ENCODE measurements at regions not wholly inside any gene's neighbourhood (a gene's known extent, or its start where the extent isn't known, plus 50 kb on each side); places are given as distances from the start of the nearest gene placed in this dataset.
A peak's percentile ranks its signal among the peaks of the same experiment; 100 is the strongest.

- no peak for TF ChIP-seq CTCF (CRISPR knock-in tag; IDR thresholded peaks at IDR 0.05)
- TF ChIP-seq ZNF782 (CRISPR knock-in tag; IDR thresholded peaks at IDR 0.05; ENCODE audit: borderline replicate concordance) = 0 out of 2 replicates have a peak, but pooled peaks have one; percentile 45
- peak; percentile 66 for TF ChIP-seq CBX1 (IDR thresholded peaks at IDR 0.05; ENCODE audit: low read depth)
- no peak for TF ChIP-seq RFXANK (CRISPR knock-in tag; IDR thresholded peaks at IDR 0.05)
- TF ChIP-seq ZKSCAN5 (CRISPR knock-in tag; IDR thresholded peaks at IDR 0.05) = peak; percentile 73; the same call in 1 of the 2 replicates
- 0 out of 2 replicates have a peak, but pooled peaks have one; percentile 18 for TF ChIP-seq KAT8 (CRISPR knock-in tag; IDR thresholded peaks at IDR 0.05)
- no peak for TF ChIP-seq IKZF1 (IDR thresholded peaks at IDR 0.05)
- TF ChIP-seq NFYC (CRISPR knock-in tag; IDR thresholded peaks at IDR 0.05) = no peak
- TF ChIP-seq, protein P1, sequence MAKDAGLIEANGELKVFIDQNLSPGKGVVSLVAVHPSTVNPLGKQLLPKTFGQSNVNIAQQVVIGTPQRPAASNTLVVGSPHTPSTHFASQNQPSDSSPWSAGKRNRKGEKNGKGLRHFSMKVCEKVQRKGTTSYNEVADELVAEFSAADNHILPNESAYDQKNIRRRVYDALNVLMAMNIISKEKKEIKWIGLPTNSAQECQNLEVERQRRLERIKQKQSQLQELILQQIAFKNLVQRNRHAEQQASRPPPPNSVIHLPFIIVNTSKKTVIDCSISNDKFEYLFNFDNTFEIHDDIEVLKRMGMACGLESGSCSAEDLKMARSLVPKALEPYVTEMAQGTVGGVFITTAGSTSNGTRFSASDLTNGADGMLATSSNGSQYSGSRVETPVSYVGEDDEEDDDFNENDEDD (CRISPR knock-in tag; IDR thresholded peaks at IDR 0.05; ENCODE audit: borderline replicate concordance) = no peak; the same call in 1 of the 2 replicates
- TF ChIP-seq PHF21A (CRISPR knock-in tag; IDR thresholded peaks at IDR 0.05) = peak; percentile 69; the same call in 1 of the 2 replicates
- TF ChIP-seq KDM2A (CRISPR knock-in tag; IDR thresholded peaks at IDR 0.05; ENCODE audit: borderline replicate concordance, low read depth) = peak; percentile 69
- no peak for TF ChIP-seq ZNF546 (CRISPR knock-in tag; conservative IDR thresholded peaks at IDR 0.05)
- peak; percentile 74 for TF ChIP-seq HNRNPLL (IDR thresholded peaks at IDR 0.05; ENCODE audit: low read depth, low read length, poor library complexity, severe bottlenecking)
- TF ChIP-seq YEATS4 (CRISPR knock-in tag; IDR thresholded peaks at IDR 0.05; ENCODE audit: borderline replicate concordance) = no peak
- TF ChIP-seq ZNF510 (CRISPR knock-in tag; IDR thresholded peaks at IDR 0.05; ENCODE audit: low read depth) = no peak
- TF ChIP-seq SMARCC2 (IDR thresholded peaks at IDR 0.05) = no peak
- no peak for TF ChIP-seq ZBTB43 (CRISPR knock-in tag; conservative IDR thresholded peaks at IDR 0.05)
- TF ChIP-seq, protein P2, sequence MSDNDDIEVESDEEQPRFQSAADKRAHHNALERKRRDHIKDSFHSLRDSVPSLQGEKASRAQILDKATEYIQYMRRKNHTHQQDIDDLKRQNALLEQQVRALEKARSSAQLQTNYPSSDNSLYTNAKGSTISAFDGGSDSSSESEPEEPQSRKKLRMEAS (IDR thresholded peaks at IDR 0.05) = peak; percentile 32; the same call in 1 of the 2 replicates
- no peak for TF ChIP-seq ZBTB3 (CRISPR knock-in tag; IDR thresholded peaks at IDR 0.05; ENCODE audit: borderline replicate concordance, low read depth)
- no peak; the same call in 1 of the 2 replicates for TF ChIP-seq HNF1B (CRISPR knock-in tag; IDR thresholded peaks at IDR 0.05)
- peak in 1 of 2 experiments; percentile 51; a peak in 1 of 4 replicates for TF ChIP-seq POLR2A (IDR thresholded peaks at IDR 0.05; ENCODE audit: insufficient read depth in 1 of 2, low read depth in 2 of 2, low read length in 2 of 2)
- no peak for TF ChIP-seq EZH2 (conservative IDR thresholded peaks at IDR 0.05; ENCODE audit: low read depth, low read length)
- no peak for TF ChIP-seq PHB2 (IDR thresholded peaks at IDR 0.05; ENCODE audit: partially characterized antibody)
Observed at GRCh38 chr17:77304746-77305473, 164.1 kb downstream of the SEC14L1 start (continued).

All from HepG2 (cell line).